ENCODE measurements at regions not wholly inside any gene's neighbourhood (a gene's known extent, or its start where the extent isn't known, plus 50 kb on each side); places are given as distances from the start of the nearest gene placed in this dataset.

GRCh38 chr5:158212237-158212636, 353.3 kb upstream of the CLINT1 start:
- TF ChIP-seq, protein P1, sequence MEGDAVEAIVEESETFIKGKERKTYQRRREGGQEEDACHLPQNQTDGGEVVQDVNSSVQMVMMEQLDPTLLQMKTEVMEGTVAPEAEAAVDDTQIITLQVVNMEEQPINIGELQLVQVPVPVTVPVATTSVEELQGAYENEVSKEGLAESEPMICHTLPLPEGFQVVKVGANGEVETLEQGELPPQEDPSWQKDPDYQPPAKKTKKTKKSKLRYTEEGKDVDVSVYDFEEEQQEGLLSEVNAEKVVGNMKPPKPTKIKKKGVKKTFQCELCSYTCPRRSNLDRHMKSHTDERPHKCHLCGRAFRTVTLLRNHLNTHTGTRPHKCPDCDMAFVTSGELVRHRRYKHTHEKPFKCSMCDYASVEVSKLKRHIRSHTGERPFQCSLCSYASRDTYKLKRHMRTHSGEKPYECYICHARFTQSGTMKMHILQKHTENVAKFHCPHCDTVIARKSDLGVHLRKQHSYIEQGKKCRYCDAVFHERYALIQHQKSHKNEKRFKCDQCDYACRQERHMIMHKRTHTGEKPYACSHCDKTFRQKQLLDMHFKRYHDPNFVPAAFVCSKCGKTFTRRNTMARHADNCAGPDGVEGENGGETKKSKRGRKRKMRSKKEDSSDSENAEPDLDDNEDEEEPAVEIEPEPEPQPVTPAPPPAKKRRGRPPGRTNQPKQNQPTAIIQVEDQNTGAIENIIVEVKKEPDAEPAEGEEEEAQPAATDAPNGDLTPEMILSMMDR (IDR thresholded peaks at IDR 0.05; ENCODE audit: borderline replicate concordance, extremely low read depth, low read length, poor library complexity, severe bottlenecking) = no peak
- TF ChIP-seq EZH2 (IDR thresholded peaks at IDR 0.05; ENCODE audit: borderline replicate concordance, low read depth, low read length, severe bottlenecking) = no peak
